DMS153 treated with DMSO at 0.1 percent for 48 hours (cell line): ENCODE measurements at regions not wholly inside any gene's neighbourhood (a gene's known extent, or its start where the extent isn't known, plus 50 kb on each side); places are given as distances from the start of the nearest gene placed in this dataset.
"Not testable (repeated sequence)": the region's sequence is repeated elsewhere in the genome, so short reads cannot be mapped to it uniquely, and the experiment has no call there.

Experiments used
- DNase-seq: peaks from one replicate; lab custom pipeline; 2025; ENCODE audit not compliant: unreplicated experiment; lab: John Stamatoyannopoulos, UW

- DNase-seq: no peak
Observed at GRCh38 chr2:105538840-105539239, 140.0 kb upstream of the FHL2 start.

DNA sequence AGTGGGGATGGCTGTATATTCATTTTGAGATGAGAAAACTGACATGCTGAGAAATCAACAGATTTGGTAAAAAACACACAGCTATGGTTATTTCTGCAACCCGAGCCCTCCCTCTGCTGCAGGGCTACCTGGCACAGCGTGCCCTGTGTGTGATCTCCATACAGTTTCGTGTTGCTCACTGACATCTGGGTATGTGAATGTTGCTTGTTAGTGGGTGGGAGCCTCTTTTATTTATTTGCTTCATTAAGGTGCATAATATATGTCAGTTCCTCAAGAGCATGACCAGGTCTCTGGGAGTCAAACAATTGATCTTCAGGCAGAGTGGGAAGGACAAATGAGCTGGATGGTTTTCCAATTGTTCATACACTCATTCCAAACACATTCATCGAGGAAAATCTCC is 139.1 kb upstream of the FHL2 start:
- DNase-seq: no peak

DNA sequence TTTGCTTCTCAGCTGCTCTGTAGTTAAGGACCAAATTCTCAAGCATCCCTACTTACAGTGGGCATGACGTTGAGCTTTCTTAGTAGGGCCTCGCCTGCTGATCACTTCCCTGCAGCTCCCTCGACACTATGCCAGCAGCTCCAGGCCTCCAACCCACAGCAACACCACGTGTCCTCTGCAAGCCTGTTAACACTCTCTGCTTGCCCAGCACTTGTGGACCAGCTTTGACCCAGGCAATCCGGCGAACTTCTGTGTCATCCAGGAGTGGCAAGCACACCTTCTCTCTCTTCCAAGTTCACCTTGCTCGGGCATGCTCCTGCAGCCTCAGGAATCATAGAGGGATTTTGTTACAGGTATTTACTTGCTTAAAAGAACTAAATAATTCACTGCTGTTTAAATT is 138.6 kb upstream of the FHL2 start:
- DNase-seq: no peak

GRCh38 chr2:105536175-105536574 is 137.3 kb upstream of the FHL2 start:
- no peak for DNase-seq

GRCh38 chr2:105529258-105529657 is 130.4 kb upstream of the FHL2 start:
- not testable (repeated sequence) for DNase-seq

DNA sequence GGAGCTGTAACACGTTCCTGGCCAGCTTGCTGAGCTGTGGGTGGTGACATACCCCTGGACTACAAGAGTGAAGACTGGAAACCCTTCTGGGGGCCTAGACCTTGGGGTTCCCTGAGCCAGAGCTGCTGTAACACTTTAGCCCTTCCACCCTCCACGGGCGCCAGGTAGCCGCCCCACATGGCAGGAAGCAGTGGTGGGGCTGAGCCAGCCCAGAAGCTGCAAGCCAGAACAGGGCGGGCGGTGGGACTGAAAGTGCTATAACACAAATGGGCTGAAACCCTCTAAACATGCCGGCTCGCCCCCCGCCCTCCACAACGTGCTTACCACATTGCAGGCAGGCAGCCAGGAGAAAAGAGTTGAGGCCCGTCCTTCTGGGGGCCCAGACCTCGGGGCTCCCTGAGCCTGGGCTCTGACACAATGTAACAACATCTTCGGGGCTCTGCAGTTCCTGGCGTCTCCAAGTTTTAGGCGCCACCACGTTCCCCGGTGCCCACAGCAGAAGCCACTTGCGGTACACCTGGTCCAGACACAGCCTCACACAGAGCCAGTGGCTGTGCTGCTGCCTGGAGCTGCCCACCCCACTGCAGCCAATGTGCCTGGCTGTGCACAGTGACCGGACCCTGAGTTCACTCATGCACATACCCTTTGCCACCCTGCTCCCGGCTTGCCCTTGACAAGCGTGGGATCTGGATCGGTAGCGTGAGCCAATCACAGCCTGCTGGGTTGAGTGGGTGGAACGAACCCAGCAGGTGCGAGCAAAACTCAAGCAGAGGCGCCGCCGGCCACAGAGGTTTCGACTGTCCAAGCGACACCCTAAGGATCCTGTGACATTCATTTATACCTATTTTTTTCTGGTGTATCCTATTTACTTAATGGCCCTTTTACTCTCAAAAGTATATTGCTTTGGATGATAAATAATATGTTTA is 127.4 kb upstream of the FHL2 start:
- DNase-seq: no peak

GRCh38 chr2:105525201-105525600 is 126.3 kb upstream of the FHL2 start:
- DNase-seq: no peak

DNA sequence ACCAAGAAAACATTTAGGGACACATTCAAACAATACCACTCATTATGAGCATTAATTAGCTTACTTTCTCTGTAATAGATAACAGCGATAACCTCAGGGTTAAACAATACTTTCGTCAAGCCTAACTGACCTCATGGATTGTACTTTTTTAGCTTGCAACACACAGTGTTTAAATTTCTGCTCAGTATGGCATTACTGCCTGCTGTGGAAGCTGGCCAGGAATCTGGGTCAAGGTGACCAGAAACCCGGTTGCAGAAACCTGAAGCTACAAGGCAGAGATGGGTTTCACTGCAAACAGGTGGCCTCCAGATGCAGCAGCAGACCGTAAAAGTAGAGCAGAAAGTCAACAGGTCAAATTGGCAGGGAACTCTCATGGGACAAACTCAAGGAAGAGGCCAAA is 123.8 kb upstream of the FHL2 start:
- no peak for DNase-seq

GRCh38 chr2:105521616-105522015 is 122.8 kb upstream of the FHL2 start:
- DNase-seq: no peak

DNA sequence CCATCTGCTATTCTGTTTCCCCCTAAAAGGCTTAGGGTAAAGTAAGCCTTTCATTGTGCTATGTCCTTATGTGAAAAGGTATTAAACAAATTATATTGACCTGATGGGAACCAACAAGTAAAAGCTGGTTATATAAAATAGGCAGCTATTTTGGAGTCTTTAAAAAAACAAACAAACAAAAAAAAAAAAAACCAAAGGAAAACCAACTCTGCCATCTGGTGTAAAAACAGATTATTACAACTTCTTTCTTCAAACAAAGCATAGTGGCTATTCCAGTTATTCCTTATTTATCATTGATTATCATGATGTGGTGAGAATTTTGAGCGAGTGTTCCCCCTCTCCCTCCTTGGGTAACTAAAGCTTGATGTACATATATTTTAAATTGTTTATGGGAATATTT is 122.3 kb upstream of the FHL2 start:
- DNase-seq: peak; percentile 4

DNA sequence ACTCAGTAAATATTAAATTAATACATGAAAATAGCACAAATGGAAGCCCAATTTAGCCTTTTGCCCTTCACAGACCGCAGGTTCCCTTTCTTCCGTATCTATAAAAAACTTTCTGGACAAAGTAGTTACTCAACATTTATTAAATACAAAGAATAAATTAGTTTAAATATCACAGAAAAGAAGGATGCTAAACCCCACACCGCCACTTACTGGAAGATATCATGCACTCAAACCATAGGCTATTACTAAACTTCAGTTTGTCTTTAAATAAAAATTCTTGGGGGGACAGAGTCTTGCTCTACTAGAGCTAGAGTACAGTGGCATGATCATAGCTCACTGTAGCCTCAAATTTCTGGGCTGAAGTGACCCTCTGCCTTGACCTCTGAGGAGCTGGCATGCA is 120.7 kb upstream of the FHL2 start:
- no peak for DNase-seq

GRCh38 chr2:105518897-105519296 is 120.0 kb upstream of the FHL2 start:
- no peak for DNase-seq

- no peak for DNase-seq
Observed at GRCh38 chr2:105517814-105518705, 119.2 kb upstream of the FHL2 start.

DNA sequence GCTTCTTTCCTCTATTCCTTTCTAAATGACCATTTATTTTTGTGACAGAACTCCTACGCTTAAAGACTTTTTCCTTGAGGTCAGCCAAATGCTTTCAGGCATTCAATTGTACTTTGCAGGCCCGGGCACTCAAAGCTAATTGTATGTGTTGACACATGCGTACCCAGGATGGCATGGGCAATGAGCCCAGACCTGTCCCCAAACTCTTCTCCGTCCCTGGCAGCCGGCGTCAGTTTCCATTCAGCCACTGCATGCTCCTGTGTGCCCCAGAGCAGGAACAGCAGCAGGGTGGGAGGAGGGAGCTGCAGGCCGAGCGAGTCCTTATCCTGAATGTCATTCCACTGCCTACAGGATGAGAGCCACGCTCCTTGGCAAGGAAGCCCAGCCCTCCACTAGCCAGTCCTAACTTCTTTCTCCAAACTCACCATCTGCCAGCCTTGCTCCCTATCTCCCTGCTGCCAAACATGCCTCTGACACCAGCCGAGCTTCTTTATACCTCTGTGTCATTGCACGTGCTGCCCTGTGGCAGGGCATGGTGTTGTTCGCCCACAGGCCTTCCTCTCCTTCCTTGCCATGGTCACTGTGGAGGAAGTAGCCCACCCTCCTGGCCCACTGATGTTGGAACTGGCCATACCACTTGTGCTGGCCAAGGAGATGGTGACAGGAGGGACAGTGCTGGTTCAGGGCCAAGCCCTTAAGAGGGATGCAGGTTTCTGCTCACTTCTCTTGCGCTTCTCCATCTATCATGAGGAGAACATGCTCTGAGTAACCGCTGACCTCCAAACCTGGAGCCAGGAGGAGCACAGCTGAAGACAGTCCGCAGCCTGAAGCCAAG is 116.9 kb upstream of the FHL2 start:
- DNase-seq: peak; percentile 35

DNA sequence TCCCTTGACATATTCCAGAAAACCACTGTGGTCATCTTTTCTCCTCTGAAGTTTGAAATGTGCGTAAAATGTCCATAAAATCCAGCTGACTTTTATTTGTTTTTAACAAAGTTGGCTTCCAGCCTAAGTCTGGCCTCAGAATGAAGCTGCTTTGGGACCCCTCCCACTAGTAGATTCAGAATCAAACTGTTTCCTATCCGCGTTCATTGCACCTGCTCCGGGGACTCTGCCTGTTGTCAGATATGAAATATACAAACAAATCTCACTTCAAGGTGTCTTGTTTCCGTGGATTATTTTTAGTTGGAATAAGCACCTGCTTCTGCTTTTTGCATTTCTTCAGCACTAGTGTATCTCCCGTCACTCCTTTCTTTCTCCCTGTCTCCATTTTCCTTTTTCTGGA is 115.7 kb upstream of the FHL2 start:
- no peak for DNase-seq

GRCh38 chr2:105510761-105511528 is 112.1 kb upstream of the FHL2 start:
- DNase-seq: no peak

DNA sequence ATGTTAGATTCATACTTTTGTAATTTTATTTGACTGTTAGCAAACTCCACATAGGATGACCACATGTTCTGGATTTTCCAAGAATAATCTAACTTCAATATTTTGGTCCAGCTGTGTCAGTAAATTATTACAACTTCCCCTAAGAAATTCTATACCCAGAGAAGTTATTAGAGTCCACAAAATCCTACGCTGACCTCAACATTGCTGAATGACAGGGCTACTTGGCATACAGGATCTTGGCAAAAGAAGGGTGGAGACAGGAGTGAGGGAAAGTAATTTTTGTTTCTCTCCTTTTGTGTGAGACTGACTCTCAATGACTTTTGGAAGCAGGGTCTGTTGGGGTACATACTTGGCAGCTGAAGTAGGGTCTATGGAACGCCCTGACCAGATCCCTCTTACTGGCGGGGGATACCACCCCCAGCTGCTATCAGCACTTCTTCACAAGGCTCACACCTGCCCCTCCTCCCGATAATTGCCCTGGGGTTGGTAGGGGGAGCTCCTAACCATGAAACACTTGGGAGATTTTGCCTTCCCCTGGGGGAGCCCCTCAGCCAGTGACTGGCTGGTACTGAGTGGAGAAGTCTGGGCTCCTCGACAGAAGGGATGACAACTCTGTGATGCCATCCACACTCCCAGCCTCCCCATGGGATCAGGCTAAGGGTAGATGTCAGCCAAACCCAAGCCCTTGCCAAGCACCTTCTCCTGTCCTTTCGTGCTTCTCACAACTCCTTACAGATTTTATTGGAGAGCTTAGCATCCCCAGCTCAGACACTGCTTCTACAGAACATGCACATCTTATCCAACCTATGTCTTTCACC is 110.6 kb upstream of the FHL2 start:
- no peak for DNase-seq

DNA sequence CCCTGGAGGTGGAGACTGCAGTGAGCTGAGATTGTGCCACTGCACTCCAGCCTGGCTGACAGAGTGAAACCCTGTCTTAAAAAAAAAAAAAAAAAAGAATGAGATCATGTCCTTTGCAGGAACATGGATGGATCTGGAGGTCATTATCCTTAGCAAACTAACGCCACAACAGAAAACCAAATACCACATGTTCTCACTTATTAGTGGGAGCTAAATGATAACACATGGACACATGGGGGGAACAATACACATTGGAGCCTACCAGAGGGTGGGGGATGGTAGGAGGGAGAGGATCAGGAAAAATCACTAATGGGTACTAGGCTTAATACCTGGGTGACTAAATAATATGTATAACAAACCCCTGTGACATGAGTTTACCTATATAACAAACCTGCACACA is 108.0 kb upstream of the FHL2 start:
- DNase-seq: not testable (repeated sequence)

- no peak for DNase-seq
Observed at GRCh38 chr2:105504459-105504858, 105.6 kb upstream of the FHL2 start.
